Retinal pigment epithelial cell (primary cell): ENCODE measurements at regions not wholly inside any gene's neighbourhood (a gene's known extent, or its start where the extent isn't known, plus 50 kb on each side); places are given as distances from the start of the nearest gene placed in this dataset.

Source experiments
- DNase-seq: peaks from one replicate; pipeline ENCODE4 v3.0.0-alpha.2; 2010; ENCODE audit warnings: low read depth
- H3K4me3 ChIP-seq: 2 replicates; pipeline ENCODE4 v1.5.1; 2011; ENCODE audit warnings: mild to moderate bottlenecking, low read length, control low read depth, moderate library complexity
- CTCF ChIP-seq: conservative IDR thresholded peaks from 2 replicates; pipeline ENCODE4 v1.5.1; 2011; ENCODE audit warnings: low read depth, low read length, control low read depth, inconsistent platforms

GRCh38 chr21:28675331-28676041 is 317.2 kb downstream of the LTN1 start:
- no peak for TF ChIP-seq CTCF
- no peak for DNase-seq
- H3K4me3 ChIP-seq = no peak overlapping the region

- no peak for DNase-seq
- H3K4me3 ChIP-seq = no peak overlapping the region
- TF ChIP-seq CTCF = no peak
These were observed 317.9 kb downstream of the LTN1 start for GRCh38 chr21:28674763-28675162.

GRCh38 chr21:28671549-28672195 is 321.0 kb downstream of the LTN1 start:
- TF ChIP-seq CTCF = no peak
- DNase-seq = no peak
- H3K4me3 ChIP-seq = no peak overlapping the region

GRCh38 chr21:28669971-28670653 is 322.6 kb downstream of the LTN1 start:
- DNase-seq = no peak
- no peak overlapping the region for H3K4me3 ChIP-seq
- no peak for TF ChIP-seq CTCF

- no peak for DNase-seq
- TF ChIP-seq CTCF = no peak
- H3K4me3 ChIP-seq = no peak overlapping the region
These were observed 323.4 kb downstream of the LTN1 start for GRCh38 chr21:28669321-28669720.

GRCh38 chr21:28663754-28664153 is 328.9 kb downstream of the LTN1 start:
- TF ChIP-seq CTCF = no peak
- DNase-seq = no peak
- H3K4me3 ChIP-seq = no peak overlapping the region

- no peak overlapping the region for H3K4me3 ChIP-seq
- TF ChIP-seq CTCF = no peak
- no peak for DNase-seq
These were observed 329.5 kb downstream of the LTN1 start for GRCh38 chr21:28663111-28663693.
